NCI-H128 (cell line): ENCODE measurements at regions not wholly inside any gene's neighbourhood (a gene's known extent, or its start where the extent isn't known, plus 50 kb on each side); places are given as distances from the start of the nearest gene placed in this dataset.
A peak's percentile ranks its signal among the peaks of the same experiment; 100 is the strongest.
"Not testable (repeated sequence)": the region's sequence is repeated elsewhere in the genome, so short reads cannot be mapped to it uniquely, and the experiment has no call there.

ENCODE experiments used
- DNase-seq: peaks from one replicate; lab custom pipeline; 2025; ENCODE audit not compliant: unreplicated experiment; lab: John Stamatoyannopoulos, UW

DNA sequence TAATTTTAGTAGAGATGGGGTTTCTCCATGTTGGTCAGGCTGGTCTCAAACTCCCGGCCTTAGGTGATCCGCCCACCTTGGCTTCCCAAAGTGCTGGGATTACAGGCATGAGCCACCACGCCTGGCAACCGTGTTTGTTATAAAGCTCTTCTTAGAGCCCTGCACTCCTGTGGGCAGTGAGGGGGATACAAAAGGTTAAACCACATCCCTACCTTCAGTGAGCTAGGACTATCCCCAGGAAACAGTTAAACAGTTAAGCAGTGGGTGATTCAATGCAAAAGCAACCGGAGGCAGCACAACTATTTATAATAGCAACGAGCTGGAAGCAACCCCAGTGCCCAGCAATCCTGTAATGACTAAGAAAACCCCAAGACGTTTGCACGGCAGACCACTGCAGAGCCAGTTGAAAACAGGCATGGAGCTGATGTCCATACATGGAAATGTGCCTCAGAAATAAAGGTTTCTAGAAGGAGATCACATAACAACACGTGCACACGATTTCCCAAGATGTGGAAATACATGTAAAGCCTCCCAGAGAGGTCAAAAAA is 107.2 kb upstream of the LYZL2 start:
- no peak for DNase-seq

DNA sequence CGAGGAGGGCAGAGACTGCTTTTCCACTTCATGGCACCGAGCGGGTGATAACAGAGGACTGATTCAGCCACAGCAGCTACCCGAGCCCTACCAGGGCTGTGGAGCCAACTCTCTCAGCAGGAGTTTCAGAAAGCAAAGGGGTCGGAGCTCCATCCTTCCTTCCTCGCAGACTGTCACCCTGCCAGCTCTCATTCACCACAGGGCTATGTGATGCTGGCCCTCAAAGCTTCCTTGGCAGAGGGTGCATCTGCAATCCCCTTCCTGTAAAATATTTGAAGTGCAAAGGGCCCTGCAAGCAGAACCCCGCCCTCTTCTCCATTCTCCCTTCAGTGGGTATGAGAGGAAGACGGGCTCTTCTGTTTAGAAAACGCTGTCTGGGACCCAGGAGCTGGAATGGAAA is 105.3 kb upstream of the LYZL2 start:
- DNase-seq, result no peak

DNA sequence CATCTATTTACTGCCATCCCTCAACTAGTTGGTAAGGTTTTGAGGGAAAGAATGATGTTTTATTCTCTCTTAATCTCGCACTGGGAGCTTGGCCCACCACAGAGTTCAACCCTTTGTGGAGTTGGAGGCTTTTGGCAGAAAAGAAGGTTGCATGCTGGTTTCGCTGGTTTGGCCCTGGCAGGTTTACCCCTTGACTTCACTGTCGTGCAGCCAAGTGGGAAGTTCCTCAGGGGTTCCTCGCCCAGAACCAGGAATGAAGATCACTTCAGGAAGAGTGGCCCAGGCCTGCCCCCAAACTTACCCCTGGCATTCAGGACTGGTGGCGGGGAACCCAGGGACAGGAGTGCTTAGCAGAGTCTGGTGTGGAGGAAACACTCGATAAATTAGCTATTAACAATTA is 103.1 kb upstream of the LYZL2 start:
- DNase-seq, result no peak

DNA sequence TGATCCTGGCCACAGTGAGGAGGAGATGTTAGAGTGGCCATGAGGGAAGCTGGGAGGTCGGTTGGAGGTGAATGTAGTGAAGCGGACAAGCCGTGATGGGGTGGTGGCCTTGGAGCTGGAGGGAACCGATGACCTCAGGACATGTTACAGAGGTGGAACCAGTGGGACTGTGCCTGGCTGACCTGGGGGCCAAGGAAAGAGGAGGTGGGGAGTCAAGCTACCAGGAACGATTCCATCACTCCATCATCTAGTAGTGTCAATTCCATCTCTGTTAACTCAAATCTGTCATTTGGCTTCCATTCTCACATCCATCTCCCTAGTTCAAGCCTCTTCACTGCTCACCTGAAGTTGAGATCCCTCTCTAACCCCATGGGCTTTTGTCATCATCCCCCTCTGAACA is 102.4 kb upstream of the LYZL2 start:
- DNase-seq, result no peak

DNA sequence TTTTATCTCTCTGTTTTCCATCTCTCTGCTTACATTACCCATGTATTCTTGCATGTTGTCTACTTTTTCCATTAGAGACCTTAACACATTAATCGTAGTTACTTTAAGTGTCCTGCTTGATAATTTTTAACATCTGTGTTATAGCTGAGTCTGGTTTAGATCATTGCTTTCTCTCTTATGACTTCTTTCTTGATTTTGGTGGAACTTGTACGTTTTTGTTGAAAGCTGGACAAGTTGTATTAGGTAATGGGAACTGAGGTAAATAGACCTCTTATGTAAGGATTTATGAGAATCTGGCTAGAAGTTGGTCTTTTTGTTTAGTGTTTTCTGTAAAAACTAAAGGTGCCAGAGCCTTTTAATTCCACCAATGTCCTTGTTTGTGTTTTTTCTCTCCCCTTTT is 100.8 kb upstream of the LYZL2 start:
- no peak for DNase-seq

DNA sequence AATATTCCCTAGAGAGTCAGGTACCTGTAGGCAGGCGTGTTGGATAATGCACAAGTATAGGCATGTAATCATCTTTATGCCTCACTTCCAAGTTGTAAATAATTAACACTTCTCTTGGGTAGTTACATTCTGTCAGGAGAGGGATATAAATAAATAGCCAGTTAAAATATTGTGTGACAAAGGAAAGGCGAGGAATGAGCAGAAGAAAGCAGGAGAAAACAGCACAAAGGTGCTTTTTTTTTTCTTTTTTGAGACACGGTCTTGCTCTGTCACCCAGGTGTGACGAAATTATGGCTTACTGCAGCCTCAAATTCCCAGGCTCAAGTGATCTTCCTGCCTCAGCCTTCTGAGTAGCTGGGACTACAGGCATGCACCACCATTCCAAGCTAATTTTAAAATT is 99.2 kb upstream of the LYZL2 start:
- DNase-seq, result no peak

DNA sequence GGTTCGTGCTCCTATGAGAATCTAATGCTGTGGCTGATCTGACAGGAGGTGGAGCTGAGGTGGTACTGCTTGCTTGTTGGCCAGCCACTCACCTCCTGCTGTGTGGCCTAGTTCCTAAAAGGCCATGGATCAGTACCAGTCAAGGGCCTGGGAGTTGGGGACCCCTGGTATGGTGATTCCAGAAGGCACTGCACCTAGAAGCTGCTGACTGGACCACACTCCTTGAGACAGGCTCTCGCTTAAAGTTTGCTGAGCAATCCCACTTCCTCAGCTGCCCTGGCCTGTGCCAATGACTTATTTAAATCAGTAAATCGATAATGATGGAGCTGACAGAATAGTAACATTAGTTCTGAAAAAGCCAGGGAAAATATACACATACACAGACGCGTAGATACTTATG is 98.6 kb upstream of the LYZL2 start:
- DNase-seq, result no peak

DNA sequence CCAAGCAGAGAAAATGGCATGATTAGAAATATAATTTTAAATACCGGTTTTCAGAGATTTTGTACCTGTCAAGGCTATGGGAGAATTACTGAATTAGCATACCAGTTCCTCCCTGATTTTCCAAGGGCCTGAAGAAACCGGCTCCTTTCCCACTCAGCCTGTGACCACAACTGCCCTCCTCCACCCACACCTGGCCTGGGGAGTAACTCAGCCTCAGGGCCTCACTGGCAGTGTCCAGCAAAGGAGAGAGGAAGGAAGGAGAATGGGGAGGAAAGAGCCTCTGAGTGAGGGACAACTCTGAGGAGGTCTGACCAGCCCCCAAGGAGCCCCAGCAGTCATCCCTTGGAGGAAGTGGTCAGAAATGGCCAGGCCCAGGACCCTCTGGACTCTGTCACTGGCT is 98.0 kb upstream of the LYZL2 start:
- DNase-seq, result no peak

DNA sequence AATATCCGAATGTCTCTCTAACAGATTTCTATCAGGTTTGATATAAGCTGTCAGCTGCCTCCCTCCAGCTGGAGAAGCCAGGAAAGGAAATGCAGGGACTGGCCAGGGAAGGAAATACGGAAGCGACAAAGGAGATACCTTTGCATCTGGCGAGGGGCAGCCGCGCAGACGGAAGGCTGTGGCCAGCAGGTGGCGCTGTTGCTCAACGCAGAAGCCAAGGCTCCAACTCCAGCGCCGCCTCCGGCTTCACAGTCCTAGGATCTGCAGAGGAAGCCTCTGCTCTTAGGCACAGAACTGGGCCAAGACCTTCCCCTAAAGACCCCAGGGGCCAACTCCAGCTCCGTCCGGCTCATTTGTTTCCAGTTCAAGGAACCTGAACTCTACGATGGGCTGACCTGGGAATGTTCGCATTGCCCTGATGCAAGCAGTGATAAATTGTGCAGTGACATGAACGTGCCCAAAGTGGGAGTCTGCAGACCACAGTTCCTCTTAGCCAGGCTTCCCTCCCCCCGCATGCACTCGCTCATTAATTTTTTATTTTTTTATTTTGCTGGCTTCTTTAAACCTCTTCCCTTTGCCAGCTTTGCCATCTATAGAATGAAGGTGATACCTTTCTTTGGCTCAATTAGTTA is 97.3 kb upstream of the LYZL2 start:
- DNase-seq, result peak; percentile 15

DNA sequence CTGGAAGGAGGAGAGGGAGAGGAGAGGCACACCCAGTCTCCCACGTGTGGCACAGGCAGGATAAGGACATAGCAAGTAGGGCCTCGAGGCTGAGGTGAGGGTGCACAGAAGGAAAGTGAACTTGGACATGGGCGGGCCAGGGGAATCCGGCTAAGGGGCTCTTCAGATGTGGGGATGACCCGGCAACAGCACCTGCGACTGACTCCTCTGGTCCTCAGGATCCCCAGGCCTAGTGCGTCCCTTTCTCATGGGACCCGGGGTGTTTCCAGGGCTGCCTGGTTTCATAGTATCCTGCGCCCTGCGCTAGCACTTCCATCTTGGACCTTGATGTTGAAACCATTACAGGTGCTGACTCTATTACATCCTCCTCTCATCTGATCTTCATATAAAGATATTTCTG is 96.1 kb upstream of the LYZL2 start:
- DNase-seq, result no peak

DNA sequence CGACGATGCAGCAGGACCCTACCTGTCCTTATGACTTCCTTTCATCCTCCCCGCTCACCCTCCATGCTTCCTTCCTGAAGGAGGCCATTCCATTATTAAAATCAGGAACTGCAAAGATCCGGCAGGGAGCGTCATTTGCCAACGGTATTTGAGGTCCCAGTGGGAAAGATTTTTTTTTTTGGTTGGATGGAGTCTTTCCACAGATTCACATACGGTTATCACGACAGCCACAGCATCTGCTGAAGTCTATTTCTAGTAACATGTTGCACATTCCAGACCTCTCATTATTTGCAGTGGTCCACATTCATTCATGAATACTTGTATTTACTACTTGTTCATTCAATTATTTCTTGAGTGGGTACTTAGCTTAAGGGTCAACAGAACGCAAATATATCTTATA is 94.7 kb upstream of the LYZL2 start:
- no peak for DNase-seq

DNA sequence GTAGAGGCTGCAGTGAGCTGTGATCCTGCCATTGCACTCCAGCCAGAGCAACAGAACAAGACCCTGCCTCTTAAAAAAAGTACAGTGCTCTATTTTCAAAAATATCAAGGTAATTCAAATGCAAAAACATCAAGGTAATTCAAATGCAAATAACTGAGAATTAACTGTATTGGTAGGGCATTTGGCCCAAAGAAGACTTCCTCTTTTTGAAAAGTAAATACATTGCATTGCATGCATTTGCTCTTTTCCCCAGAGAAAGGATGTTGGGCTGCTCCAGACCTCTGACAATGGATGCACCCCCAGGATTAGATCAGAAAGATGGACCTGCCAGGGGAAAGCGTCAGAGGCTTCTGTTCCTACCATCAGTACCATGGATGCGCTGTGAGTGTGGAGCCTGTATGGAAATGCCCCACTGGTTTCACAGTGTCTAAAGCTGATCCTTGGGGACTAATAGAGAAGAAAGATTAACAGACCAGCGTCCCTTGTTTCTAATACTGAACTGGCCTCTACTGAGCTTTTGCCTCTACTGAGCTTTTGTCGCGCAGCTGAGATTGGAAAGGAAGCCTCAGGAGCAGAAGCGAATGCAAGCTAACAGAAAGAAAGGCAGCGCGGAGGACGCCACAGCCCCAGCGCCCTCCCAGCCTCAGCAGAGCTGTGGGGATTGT is 93.5 kb upstream of the LYZL2 start:
- DNase-seq, result no peak

DNA sequence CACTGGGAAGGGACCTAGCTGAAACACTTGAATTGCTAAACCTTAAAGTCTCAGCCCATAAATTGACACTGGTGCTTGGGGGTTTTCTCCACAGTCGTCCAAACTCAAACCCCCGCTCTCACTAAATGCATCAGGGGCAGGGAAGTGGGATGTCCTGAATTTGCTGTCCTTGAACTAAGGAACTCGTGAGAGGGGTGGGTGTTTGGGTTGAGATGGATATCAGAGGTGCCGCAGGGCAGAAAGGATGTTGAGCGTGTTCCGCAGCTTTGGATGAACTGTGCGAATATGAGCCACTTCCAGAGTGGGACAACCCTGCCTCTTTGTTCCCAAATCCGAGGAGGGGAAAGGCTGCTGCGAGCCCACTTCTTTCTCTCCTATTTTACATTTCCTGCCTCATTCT is 90.3 kb upstream of the LYZL2 start:
- DNase-seq, result no peak

DNA sequence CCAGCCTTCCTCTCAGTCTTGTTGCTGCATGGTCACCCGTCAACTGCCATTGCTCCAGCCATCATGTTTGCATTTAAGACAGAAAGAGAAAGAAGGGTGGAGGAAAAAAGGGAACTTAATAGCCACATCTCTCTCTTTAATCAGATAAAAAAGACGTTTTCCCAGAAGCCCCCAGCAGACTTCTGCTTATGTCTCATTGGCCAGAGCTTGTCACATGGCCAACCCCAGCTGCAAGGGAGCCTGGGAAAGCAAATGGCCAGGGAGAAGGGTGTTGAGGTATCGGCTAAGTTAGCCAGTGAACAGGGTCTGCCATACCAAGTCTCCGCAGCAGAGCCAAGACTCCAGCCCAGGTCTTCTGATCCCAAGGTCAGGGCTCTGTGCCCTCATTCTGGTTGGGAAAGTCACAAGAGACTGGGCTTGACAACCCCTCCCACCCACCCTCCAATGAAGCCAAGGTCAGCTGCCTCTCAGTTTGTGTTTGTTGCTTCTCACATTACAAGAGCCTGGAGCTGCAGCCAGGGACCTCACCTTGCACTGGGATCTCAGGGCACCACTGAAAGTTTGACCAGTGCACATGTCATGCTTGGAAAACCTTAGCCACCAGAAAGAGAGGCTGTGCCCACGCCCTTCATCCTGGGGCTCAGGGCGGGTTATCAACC is 80.3 kb upstream of the LYZL2 start:
- DNase-seq, result no peak

DNA sequence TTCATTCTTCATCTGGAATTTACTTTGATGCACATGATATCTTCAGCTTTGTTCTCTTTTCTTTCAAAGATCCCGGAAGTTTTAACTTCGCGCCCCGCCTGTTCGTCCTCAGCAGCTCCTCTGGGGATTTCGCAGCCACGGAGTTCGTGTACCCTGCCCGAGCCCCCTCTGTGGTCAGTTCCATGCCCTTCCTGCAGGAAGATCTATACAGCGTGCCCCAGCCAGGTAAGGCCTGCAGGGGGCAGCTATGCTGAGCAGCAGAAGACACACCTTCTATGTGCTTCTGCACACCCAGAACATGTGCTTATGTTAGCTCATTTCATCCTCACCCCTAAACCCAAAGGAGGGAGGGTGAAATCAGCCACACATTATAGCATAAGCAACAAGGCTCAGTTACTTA is 79.7 kb upstream of the LYZL2 start:
- no peak for DNase-seq

DNA sequence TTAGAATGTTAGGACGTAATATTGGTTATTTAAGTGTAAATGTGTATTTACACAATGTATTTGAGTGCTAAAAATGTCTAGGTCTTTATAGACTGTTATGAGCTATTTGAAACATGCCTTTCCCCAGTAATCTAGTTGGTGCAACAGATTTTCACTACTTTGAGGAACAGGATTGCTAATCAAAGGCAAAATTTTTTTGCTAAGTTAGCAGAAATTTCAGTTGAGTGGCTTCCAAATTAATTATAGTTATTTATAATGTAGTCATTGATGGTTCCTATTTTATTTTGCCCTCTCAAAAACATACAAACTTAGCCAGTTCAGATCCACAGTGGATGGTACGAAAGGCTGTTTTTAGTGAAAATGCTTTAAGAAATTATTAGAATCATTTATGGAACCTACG is 78.7 kb upstream of the LYZL2 start:
- no peak for DNase-seq

DNA sequence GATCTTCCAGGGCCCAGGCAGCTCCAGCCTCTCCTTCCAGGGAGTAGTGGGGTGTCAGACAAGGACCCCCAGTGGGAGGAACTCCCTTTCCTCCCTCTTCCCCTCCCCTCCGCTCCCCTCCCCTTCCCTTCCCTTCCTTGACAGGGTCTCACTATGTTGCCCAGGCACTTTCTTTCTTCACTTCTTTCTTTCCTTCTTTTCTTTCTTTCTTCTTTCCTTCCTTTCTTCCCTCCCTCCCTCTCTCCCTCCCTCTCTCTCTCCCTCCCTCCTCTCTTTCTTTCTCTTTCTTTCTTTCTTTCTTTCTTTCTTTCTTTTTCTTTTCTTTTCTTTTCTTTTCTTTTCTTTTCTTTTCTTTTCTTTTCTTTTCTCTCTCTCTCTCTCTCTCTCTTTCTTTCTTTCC is 76.6 kb upstream of the LYZL2 start:
- not testable (repeated sequence) for DNase-seq

DNA sequence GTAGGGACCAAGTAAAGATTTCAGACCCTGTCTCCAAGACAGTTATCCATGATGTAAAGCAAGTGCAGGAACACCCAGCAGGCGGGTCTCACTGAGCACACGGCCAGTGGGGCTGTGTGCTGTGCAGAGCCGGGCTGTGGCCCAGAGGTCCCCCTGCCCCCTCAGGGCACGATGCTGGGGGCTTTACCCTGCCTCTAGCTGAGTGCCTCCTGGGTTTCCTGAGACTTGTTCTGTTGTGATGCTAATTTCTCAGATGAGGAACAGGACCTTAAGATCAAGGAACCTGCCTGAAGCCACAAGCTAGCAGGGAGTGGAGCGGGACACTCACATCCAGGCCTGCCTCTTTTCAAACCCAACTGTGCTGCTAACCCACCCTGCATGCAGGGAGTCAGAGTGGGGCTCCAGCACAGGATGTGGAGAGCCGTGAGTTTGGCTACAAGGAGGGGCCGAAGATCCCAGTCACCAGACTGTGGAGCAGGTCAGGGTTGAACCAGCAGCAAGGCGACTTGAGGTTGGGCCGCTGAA is 76.1 kb upstream of the LYZL2 start:
- no peak for DNase-seq

DNA sequence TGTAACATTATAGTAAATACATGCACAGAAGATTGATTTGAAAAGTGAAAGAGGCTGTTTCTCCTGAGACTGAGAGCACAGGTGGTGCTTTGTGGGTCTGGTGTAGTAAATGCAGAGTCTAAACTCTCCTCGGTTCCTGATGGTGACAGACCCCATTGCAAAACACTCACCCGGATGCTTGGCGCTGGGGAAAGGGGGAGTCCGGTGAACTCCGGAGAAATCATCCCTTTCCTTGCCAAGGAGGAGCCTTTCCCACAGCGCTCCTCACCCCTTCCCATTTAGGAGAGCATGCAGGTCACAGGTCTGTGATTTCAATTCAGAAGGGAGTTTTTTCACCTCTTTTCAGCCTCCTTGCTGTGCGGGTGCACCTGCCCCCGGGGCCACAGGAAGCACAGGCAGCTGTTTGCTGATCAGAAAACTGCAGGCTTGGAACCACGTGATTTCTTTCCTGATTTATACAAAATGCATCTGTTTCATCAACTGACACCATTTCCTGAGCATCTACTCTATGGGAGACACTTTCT is 75.6 kb upstream of the LYZL2 start:
- no peak for DNase-seq

DNA sequence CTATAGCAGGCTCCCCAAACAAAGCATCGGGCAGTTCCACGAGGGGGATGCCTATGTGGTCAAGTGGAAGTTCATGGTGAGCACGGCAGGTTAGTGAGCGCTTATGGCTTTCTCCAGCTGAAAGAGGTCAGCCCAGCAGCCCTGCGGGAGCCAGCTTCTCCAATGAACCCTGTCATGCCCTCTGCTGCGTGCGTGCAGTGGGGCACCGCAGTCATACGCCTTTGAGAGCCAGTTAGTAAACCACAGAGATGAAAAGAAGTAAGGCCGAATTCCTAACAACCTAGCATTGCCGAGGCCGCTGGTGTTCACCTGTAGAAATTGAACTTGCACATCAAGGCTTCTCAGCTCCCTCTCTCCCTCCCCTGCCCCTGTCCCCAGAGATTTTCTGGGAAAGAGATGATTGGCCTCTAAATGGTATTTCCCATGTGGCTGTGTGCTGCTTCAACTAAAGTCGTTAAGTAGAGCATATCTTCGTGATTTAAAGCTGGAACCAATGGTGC is 75.1 kb upstream of the LYZL2 start:
- DNase-seq, result not testable (repeated sequence)

DNA sequence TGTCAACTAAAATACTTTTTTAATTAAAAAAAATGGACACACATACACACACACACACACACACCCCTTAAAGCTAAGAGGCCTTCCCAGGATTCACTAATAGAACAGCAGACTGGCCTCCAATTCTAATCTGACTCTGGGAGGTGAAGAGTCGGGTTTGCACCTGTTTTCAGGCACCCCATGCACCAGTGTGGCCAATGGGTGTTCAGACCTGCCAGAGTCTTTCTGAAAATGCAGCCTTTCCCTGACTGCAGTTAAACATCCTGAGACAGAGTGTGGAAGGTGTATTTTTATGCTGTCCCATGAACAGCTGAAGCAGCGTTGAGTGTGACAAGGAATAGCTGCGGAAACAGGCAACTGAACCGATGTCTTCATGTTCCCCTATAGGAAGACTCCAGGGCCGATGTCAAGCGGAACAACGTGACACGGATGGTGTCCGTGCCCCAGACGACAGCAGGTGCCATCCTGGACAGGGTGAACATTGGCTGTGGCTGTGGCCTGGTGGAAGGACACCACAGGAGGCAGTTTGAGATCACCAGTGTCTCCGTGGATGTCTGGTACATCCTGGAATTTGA is 74.6 kb upstream of the LYZL2 start:
- DNase-seq, result no peak
